ENCODE measurements at regions not wholly inside any gene's neighbourhood (a gene's known extent, or its start where the extent isn't known, plus 50 kb on each side); places are given as distances from the start of the nearest gene placed in this dataset.
"Not testable (repeated sequence)": the region's sequence is repeated elsewhere in the genome, so short reads cannot be mapped to it uniquely, and the experiment has no call there.

GRCh38 chrY:26638063-26638462 is 1016.1 kb downstream of the CDY1 start:
- DNase-seq (ENCODE audit: low read depth in 3 of 3), result no peak

GRCh38 chrY:26645856-26646255 is 1023.9 kb downstream of the CDY1 start:
- not testable (repeated sequence) for DNase-seq (ENCODE audit: low read depth in 3 of 3)

- DNase-seq (ENCODE audit: low read depth in 3 of 3), result not testable (repeated sequence)
Observed at GRCh38 chrY:26648240-26648639, 1026.3 kb downstream of the CDY1 start.

GRCh38 chrY:26664245-26664644 is 1042.3 kb downstream of the CDY1 start:
- not testable (repeated sequence) for DNase-seq (ENCODE audit: low read depth in 3 of 3)

GRCh38 chrY:26666691-26667090 is 1044.8 kb downstream of the CDY1 start:
- not testable (repeated sequence) for DNase-seq (ENCODE audit: low read depth in 3 of 3)

GRCh38 chrY:26669243-26669642 is 1047.3 kb downstream of the CDY1 start:
- DNase-seq (ENCODE audit: low read depth in 3 of 3), result not testable (repeated sequence)

GRCh38 chrY:26670360-26670871 is 1048.5 kb downstream of the CDY1 start:
- DNase-seq (ENCODE audit: low read depth in 3 of 3), result peak in 1 of 3 donors; percentile 0

- peak in 1 of 3 donors; percentile 3 for DNase-seq (ENCODE audit: low read depth in 3 of 3)
Observed at GRCh38 chrY:26670881-26671879, 1049.3 kb downstream of the CDY1 start.

All from stimulated activated CD4-positive, alpha-beta T cell treated with anti-CD3 and anti-CD28 coated beads, TNF-alpha, amount 100 ng/mL, for 48 hours (primary cell).